ENCODE measurements at regions not wholly inside any gene's neighbourhood (a gene's known extent, or its start where the extent isn't known, plus 50 kb on each side); places are given as distances from the start of the nearest gene placed in this dataset.

- Histone ChIP-seq H3K4me1 (peaks cover 0 to 29% (median 23%) of the 10 kb centered on the region in 4 donors), H3K27ac (peak overlapping the region in 1 of 2 donors; percentile 36)
- intact Hi-C loops (cut with DNase I; ENCODE audit: low total_unique reads), result loop anchor here (5.0 kb wide), 1 partner anchor 384 kb away; no protein-coding TSS in a partner anchor
Measured at GRCh38 chr4:26028133-26028792, 114.2 kb downstream of the SMIM20 start.

GRCh38 chr4:26028793-26029567 lies 115.0 kb downstream of the SMIM20 start:
- intact Hi-C loops (cut with DNase I; ENCODE audit: low total_unique reads), result loop anchor here (5.0 kb wide), 1 partner anchor 383 kb away; no protein-coding TSS in a partner anchor
- H3K27me3 ChIP-seq, result no peaks in the 10 kb centered on the region
- H3K4me1 ChIP-seq, result peaks cover 0 to 30% (median 24%) of the 10 kb centered on the region in 4 donors
- peak overlapping the region in 1 of 2 donors; percentile 31 for H3K4me3 ChIP-seq
- DNase-seq, result peak; percentile 67 to 85
- H3K9me3 ChIP-seq, result no peaks in the 10 kb centered on the region
- no peaks in the 10 kb centered on the region for H3K36me3 ChIP-seq
- peak; percentile 71 to 86 for TF ChIP-seq CTCF (IDR thresholded peaks at IDR 0.05)
- peak overlapping the region; percentile 17 to 36 for H3K27ac ChIP-seq

More at GRCh38 chr4:26028133-26028792, 114.2 kb downstream of the SMIM20 start:
- Histone ChIP-seq H3K9me3 (no peaks in the 10 kb centered on the region), H3K36me3 (no peaks in the 10 kb centered on the region), H3K4me3 (no peak overlapping the region), H3K27me3 (no peaks in the 10 kb centered on the region)
- no peak for TF ChIP-seq CTCF (IDR thresholded peaks at IDR 0.05)
- DNase-seq, result no peak

GRCh38 chr4:26029568-26030131 lies 115.6 kb downstream of the SMIM20 start:
- DNase-seq, result no peak
- H3K36me3 ChIP-seq, result no peaks in the 10 kb centered on the region
- H3K4me3 ChIP-seq, result no peak overlapping the region
- no peaks in the 10 kb centered on the region for H3K27me3 ChIP-seq
- intact Hi-C loops (cut with DNase I; ENCODE audit: low total_unique reads), result loop anchor here (5.0 kb wide), 1 partner anchor 383 kb away; no protein-coding TSS in a partner anchor
- H3K27ac ChIP-seq, result peak overlapping the region in 1 of 2 donors; percentile 17
- no peak for TF ChIP-seq CTCF (IDR thresholded peaks at IDR 0.05)
- H3K4me1 ChIP-seq, result peaks cover 0 to 30% (median 24%) of the 10 kb centered on the region in 4 donors
- no peaks in the 10 kb centered on the region for H3K9me3 ChIP-seq

- Histone ChIP-seq H3K27me3 (no peaks in the 10 kb centered on the region), H3K27ac (no peak overlapping the region), H3K4me1 (peaks cover 0 to 30% (median 24%) of the 10 kb centered on the region in 4 donors), H3K36me3 (no peaks in the 10 kb centered on the region), H3K4me3 (no peak overlapping the region), H3K9me3 (no peaks in the 10 kb centered on the region)
- TF ChIP-seq CTCF (IDR thresholded peaks at IDR 0.05), result no peak
- no peak for DNase-seq
- intact Hi-C loops (cut with DNase I; ENCODE audit: low total_unique reads), result no loop called here
Measured at GRCh38 chr4:26030260-26030667, 116.2 kb downstream of the SMIM20 start.

GRCh38 chr4:26030780-26031179 lies 116.8 kb downstream of the SMIM20 start:
- Histone ChIP-seq H3K4me1 (peaks cover 0 to 30% (median 24%) of the 10 kb centered on the region in 4 donors), H3K27ac (no peak overlapping the region), H3K27me3 (no peaks in the 10 kb centered on the region), H3K9me3 (no peaks in the 10 kb centered on the region), H3K36me3 (no peaks in the 10 kb centered on the region), H3K4me3 (no peak overlapping the region)
- DNase-seq, result no peak
- intact Hi-C loops (cut with DNase I; ENCODE audit: low total_unique reads), result no loop called here
- TF ChIP-seq CTCF (IDR thresholded peaks at IDR 0.05), result no peak

Measured in tibial artery (tissue), 4 donors.